GM13976 (cell line): ENCODE measurements at regions not wholly inside any gene's neighbourhood (a gene's known extent, or its start where the extent isn't known, plus 50 kb on each side); places are given as distances from the start of the nearest gene placed in this dataset.

Experiments used
- DNase-seq: peaks from one replicate; pipeline ENCODE4 v3.0.0; 2012; ENCODE audit warnings: low spot score
- CTCF ChIP-seq: IDR thresholded peaks from 2 replicates; pipeline ENCODE4 v1.5.1; 2012; ENCODE audit warnings: borderline replicate concordance, mild to moderate bottlenecking; ENCODE audit not compliant: insufficient read depth; ENCODE audit errors: extremely low read depth, missing control alignments, control extremely low read depth
- in situ Hi-C: fragments of 300-500 bp; cut with MboI; formaldehyde crosslinking; loops from one replicate; pipeline ENCODE4 v1.12.0; 2022; ENCODE audit warnings: low sequenced_read_pairs, mixed read lengths, inconsistent platforms; ENCODE audit not compliant: unreplicated experiment

DNA sequence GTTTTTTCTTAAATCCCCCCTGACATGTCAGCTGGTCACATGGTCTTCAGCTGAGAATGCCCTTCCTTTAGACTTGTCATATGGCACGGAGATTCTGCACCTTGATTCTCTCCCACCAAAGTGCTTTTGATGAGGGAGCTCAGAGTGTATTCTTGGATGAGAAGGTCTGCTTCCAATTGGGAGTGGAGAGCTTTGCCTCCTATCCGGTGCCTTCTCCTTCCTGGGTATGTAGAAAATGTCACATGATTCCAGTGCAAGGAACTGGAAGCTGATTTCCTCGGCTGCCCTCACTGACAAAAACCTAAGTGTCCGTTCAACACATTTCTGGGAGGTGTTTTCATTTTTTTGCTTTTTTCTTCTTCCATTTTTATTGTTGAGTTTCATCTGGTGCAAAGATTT, 197.2 kb downstream of the TFAP2C start:
- DNase-seq, result no peak
- in situ Hi-C loops, result no loop called here
- no peak for TF ChIP-seq CTCF

GRCh38 chr20:56826705-56827665, 197.9 kb downstream of the TFAP2C start:
- in situ Hi-C loops, result no loop called here
- DNase-seq, result no peak
- TF ChIP-seq CTCF, result no peak

DNA sequence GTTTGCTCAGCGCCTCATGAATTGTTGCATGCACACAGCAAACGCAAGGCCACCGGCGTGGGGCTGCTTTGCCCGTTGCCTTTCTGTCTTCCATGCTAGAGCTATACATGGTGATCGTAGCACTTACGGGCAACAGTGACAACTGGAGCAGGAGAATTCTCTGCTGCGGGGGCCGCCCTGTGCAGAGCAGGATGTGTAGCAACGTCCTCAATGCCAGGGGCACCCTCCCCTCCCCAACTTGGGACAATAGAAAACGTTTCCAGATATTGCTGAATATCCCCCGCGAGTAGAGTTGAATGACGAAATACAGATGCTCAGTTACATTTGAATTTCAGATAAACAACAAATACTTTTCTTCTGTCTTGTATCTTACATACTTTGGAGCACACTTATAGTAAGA, 198.7 kb downstream of the TFAP2C start:
- DNase-seq, result no peak
- no peak for TF ChIP-seq CTCF
- in situ Hi-C loops, result no loop called here

DNA sequence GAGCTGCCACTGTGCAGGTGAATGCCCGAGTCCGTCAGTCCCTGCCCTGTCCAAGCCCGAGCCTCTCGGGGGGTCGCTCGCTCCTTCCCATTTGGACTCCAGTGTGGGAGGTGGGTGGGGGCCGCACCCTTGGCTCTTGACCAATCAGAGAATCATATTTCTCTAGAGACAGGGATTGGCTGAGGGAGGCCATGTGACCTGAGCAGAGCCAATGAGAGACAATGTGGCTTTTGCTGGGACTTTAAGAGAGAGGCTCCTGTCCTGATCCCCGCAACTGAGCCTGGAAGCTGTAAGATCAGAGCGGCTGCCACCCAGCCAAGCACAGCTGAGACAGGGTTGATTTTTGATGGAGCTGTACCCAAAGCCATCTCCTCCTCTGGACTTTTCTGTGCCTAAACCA, 199.3 kb downstream of the TFAP2C start:
- no peak for DNase-seq
- in situ Hi-C loops, result no loop called here
- TF ChIP-seq CTCF, result no peak

DNA sequence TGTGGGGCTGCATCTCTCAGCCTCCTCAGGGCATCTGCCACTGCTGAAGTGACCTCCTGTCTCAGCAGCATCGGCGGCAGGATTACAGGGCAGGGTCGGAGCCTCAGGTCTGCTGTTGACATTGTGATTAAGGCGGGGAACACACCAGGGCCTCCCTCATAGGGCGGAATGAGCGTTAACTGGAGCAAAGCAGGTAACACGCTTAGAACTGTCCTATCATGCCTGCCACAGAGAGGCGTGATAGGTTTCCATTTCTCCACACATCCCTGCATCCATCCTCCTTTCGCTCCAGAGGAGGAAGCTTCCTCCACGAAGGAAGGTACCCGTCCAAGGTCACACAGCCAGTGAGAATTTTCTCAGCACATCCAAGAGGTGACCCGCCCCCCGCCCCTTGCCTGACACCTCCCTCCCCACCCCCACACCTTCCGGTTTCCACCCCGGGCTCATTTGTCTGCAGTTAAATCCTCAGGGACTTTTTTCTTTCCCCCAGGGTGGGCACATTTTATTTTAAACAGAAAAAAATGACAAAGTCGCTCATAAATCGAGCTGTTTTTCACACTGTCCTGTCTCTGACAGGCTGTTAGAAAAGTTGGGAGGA, 200.8 kb downstream of the TFAP2C start:
- no peak for DNase-seq
- in situ Hi-C loops, result no loop called here

GRCh38 chr20:56831795-56832194, 202.7 kb downstream of the TFAP2C start:
- in situ Hi-C loops, result no loop called here
- no peak for DNase-seq
- no peak for TF ChIP-seq CTCF

More for the DNA sequence above, 200.8 kb downstream of the TFAP2C start:
- no peak for TF ChIP-seq CTCF
